ENCODE measurements at regions not wholly inside any gene's neighbourhood (a gene's known extent, or its start where the extent isn't known, plus 50 kb on each side); places are given as distances from the start of the nearest gene placed in this dataset.
"Not testable (repeated sequence)": the region's sequence is repeated elsewhere in the genome, so short reads cannot be mapped to it uniquely, and the experiment has no call there.

GRCh38 chr6:4659719-4660118 lies 116.5 kb upstream of the CDYL start:
- H3K4me3 ChIP-seq; DNase-seq (ENCODE audit: extremely low read depth in 1 of 4, low spot score in 3 of 4); H3K79me2 ChIP-seq (ENCODE audit: control insufficient read depth, insufficient read depth, low read length); BruUV-seq (replicated peaks); ATAC-seq; H3K4me2 ChIP-seq (ENCODE audit: insufficient read depth, low read length); H2AFZ ChIP-seq (ENCODE audit: low read depth, low read length); H4K20me1 ChIP-seq (replicated peaks; ENCODE audit: control insufficient read depth, insufficient read depth, low read length); CTCF ChIA-PET (ENCODE audit: low intra/inter-chr PET ratio); intact Hi-C loops (cut with micrococcal nuclease); H3K9me1 ChIP-seq (ENCODE audit: control insufficient read depth, insufficient read depth, low read length); H3K9ac ChIP-seq (ENCODE audit: insufficient read depth in 1 of 2, low read depth in 2 of 2, low read length in 2 of 2); H3K27me3 ChIP-seq (ENCODE audit: control insufficient read depth in 2 of 2, insufficient read depth in 2 of 2, low read length in 2 of 2); in situ Hi-C loops (cut with MboI); H3K9me3 ChIP-seq (replicated peaks; ENCODE audit: control insufficient read depth, insufficient read depth, low read depth, low read length); FAIRE-seq; H3K27ac ChIP-seq (ENCODE audit: extremely low read depth, low read depth, low read length); H3K36me3 ChIP-seq (ENCODE audit: control insufficient read depth, insufficient read depth, low read length): not testable (repeated sequence)
- peaks cover 10 to 18% of the 10 kb centered on the region in 2 experiments for H3K4me1 ChIP-seq (replicated peaks in 1 of 2; ENCODE audit: control insufficient read depth in 2 of 2, insufficient read depth in 2 of 2, low read length in 2 of 2)
- TF ChIP-seq KDM1A (IDR thresholded peaks at IDR 0.05) (0 out of 4 replicates have a peak, but pooled peaks of 1 of the 2 experiments have one; percentile 18), ZNF121 (CRISPR knock-in tag; conservative IDR thresholded peaks at IDR 0.05) (peak; percentile 84), ZNF146 (CRISPR knock-in tag; IDR thresholded peaks at IDR 0.05; ENCODE audit: unreplicated experiment) (peak; percentile 49), BCOR (IDR thresholded peaks at IDR 0.05) (peak; percentile 77), SMARCA5 (IDR thresholded peaks at IDR 0.05) (0 out of 2 replicates have a peak, but pooled peaks have one; percentile 21)
- POLR2A ChIA-PET = interaction anchor here (1.4 kb wide), 1 partner anchor 9 kb away, joined by 6 read pairs; no protein-coding TSS in a partner anchor
- WGBS (ENCODE audit: insufficient coverage, low coverage, missing lambda C conversion rate) = no CpG with 5 or more reads among the region's 2 CpGs

- peaks cover 6 to 10% of the 10 kb centered on the region in 2 experiments; a peak in 3 of 5 replicates for H3K4me1 ChIP-seq (replicated peaks in 1 of 2; ENCODE audit: control insufficient read depth in 2 of 2, insufficient read depth in 2 of 2, low read length in 2 of 2)
- ATAC-seq (peak; percentile 52), DNase-seq (ENCODE audit: extremely low read depth in 1 of 4, low spot score in 3 of 4) (no peak), FAIRE-seq (no peak)
- no peaks in the 10 kb centered on the region for H3K27me3 ChIP-seq (ENCODE audit: control insufficient read depth in 2 of 2, insufficient read depth in 2 of 2, low read length in 2 of 2)
- no peaks in the 10 kb centered on the region for H4K20me1 ChIP-seq (replicated peaks; ENCODE audit: control insufficient read depth, insufficient read depth, low read length)
- H3K27ac ChIP-seq (ENCODE audit: extremely low read depth, low read depth, low read length) = no peak overlapping the region
- 26% methylated on average over 6 of the region's 6 CpGs for WGBS (ENCODE audit: insufficient coverage, low coverage, missing lambda C conversion rate)
- in situ Hi-C loops (cut with MboI) (no loop called here), intact Hi-C loops (cut with micrococcal nuclease) (no loop called here)
- peak overlapping the region; percentile 34 for H3K4me2 ChIP-seq (ENCODE audit: insufficient read depth, low read length)
- no peaks in the 10 kb centered on the region for H3K79me2 ChIP-seq (ENCODE audit: control insufficient read depth, insufficient read depth, low read length)
- H3K36me3 ChIP-seq (ENCODE audit: control insufficient read depth, insufficient read depth, low read length) = no peaks in the 10 kb centered on the region
- H3K4me3 ChIP-seq = no peak overlapping the region
- no TSS peak for BruUV-seq (replicated peaks)
- peak overlapping the region in 1 of 2 experiments; percentile 14; a peak in 1 of 4 replicates for H3K9ac ChIP-seq (ENCODE audit: insufficient read depth in 1 of 2, low read depth in 2 of 2, low read length in 2 of 2)
- ChIA-PET CTCF (ENCODE audit: low intra/inter-chr PET ratio) (no interaction called here), POLR2A (no interaction called here)
- no peaks in the 10 kb centered on the region for H3K9me3 ChIP-seq (replicated peaks; ENCODE audit: control insufficient read depth, insufficient read depth, low read depth, low read length)
- H2AFZ ChIP-seq (ENCODE audit: low read depth, low read length) = peak overlapping the region; percentile 84
- H3K9me1 ChIP-seq (ENCODE audit: control insufficient read depth, insufficient read depth, low read length) = no peaks in the 10 kb centered on the region
- TF ChIP-seq, protein P1, sequence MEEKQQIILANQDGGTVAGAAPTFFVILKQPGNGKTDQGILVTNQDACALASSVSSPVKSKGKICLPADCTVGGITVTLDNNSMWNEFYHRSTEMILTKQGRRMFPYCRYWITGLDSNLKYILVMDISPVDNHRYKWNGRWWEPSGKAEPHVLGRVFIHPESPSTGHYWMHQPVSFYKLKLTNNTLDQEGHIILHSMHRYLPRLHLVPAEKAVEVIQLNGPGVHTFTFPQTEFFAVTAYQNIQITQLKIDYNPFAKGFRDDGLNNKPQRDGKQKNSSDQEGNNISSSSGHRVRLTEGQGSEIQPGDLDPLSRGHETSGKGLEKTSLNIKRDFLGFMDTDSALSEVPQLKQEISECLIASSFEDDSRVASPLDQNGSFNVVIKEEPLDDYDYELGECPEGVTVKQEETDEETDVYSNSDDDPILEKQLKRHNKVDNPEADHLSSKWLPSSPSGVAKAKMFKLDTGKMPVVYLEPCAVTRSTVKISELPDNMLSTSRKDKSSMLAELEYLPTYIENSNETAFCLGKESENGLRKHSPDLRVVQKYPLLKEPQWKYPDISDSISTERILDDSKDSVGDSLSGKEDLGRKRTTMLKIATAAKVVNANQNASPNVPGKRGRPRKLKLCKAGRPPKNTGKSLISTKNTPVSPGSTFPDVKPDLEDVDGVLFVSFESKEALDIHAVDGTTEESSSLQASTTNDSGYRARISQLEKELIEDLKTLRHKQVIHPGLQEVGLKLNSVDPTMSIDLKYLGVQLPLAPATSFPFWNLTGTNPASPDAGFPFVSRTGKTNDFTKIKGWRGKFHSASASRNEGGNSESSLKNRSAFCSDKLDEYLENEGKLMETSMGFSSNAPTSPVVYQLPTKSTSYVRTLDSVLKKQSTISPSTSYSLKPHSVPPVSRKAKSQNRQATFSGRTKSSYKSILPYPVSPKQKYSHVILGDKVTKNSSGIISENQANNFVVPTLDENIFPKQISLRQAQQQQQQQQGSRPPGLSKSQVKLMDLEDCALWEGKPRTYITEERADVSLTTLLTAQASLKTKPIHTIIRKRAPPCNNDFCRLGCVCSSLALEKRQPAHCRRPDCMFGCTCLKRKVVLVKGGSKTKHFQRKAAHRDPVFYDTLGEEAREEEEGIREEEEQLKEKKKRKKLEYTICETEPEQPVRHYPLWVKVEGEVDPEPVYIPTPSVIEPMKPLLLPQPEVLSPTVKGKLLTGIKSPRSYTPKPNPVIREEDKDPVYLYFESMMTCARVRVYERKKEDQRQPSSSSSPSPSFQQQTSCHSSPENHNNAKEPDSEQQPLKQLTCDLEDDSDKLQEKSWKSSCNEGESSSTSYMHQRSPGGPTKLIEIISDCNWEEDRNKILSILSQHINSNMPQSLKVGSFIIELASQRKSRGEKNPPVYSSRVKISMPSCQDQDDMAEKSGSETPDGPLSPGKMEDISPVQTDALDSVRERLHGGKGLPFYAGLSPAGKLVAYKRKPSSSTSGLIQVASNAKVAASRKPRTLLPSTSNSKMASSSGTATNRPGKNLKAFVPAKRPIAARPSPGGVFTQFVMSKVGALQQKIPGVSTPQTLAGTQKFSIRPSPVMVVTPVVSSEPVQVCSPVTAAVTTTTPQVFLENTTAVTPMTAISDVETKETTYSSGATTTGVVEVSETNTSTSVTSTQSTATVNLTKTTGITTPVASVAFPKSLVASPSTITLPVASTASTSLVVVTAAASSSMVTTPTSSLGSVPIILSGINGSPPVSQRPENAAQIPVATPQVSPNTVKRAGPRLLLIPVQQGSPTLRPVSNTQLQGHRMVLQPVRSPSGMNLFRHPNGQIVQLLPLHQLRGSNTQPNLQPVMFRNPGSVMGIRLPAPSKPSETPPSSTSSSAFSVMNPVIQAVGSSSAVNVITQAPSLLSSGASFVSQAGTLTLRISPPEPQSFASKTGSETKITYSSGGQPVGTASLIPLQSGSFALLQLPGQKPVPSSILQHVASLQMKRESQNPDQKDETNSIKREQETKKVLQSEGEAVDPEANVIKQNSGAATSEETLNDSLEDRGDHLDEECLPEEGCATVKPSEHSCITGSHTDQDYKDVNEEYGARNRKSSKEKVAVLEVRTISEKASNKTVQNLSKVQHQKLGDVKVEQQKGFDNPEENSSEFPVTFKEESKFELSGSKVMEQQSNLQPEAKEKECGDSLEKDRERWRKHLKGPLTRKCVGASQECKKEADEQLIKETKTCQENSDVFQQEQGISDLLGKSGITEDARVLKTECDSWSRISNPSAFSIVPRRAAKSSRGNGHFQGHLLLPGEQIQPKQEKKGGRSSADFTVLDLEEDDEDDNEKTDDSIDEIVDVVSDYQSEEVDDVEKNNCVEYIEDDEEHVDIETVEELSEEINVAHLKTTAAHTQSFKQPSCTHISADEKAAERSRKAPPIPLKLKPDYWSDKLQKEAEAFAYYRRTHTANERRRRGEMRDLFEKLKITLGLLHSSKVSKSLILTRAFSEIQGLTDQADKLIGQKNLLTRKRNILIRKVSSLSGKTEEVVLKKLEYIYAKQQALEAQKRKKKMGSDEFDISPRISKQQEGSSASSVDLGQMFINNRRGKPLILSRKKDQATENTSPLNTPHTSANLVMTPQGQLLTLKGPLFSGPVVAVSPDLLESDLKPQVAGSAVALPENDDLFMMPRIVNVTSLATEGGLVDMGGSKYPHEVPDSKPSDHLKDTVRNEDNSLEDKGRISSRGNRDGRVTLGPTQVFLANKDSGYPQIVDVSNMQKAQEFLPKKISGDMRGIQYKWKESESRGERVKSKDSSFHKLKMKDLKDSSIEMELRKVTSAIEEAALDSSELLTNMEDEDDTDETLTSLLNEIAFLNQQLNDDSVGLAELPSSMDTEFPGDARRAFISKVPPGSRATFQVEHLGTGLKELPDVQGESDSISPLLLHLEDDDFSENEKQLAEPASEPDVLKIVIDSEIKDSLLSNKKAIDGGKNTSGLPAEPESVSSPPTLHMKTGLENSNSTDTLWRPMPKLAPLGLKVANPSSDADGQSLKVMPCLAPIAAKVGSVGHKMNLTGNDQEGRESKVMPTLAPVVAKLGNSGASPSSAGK (IDR thresholded peaks at IDR 0.05) = 0 out of 2 replicates have a peak, but pooled peaks have one; percentile 13
These were observed 117.7 kb upstream of the CDYL start for GRCh38 chr6:4658486-4658885.

All from K562 (cell line).